EL (cell line): ENCODE measurements at regions not wholly inside any gene's neighbourhood (a gene's known extent, or its start where the extent isn't known, plus 50 kb on each side); places are given as distances from the start of the nearest gene placed in this dataset.

Experiments
- DNase-seq: peaks from one replicate; pipeline ENCODE4 v3.0.0-alpha.2; 2016

GRCh38 chr5:170451747-170452365, 52.0 kb upstream of the KCNIP1 start:
- peak; percentile 74 for DNase-seq

DNA sequence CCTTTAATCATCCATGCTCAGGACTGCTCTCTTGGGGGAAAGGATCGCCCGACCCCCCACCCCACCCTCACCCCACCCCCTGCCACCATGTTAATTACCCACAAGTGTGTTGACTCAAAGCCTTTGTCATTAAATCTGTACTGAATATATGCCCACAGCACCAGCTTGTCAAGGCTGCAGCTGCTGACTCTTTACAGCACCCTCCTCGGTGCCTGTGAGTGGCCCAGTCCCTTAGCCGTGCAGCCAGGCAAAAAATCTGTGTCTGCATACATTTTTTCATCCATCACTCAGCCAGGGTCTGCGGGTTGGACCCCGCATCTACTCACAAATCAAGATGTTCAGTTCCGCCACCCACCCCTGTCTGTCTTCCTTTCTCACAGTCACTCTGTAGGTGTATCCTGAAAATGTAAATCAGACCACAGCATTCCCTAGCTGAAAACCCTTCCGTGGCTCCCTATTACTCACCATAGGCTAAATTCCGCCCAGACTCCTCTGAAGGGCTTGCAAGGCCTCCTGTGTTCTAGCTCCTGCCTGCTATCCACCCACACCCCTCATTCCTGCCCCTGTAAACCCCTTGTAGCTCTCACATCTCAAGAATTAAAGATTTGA, 53.7 kb upstream of the KCNIP1 start:
- no peak for DNase-seq

GRCh38 chr5:170449232-170449631, 54.6 kb upstream of the KCNIP1 start:
- no peak for DNase-seq

- no peak for DNase-seq
These were observed 55.6 kb upstream of the KCNIP1 start for GRCh38 chr5:170448221-170448620.

GRCh38 chr5:170446365-170446764, 57.2 kb upstream of the KCNMB1 start:
- DNase-seq, result no peak

GRCh38 chr5:170445936-170446335, 56.8 kb upstream of the KCNMB1 start:
- DNase-seq, result no peak

DNA sequence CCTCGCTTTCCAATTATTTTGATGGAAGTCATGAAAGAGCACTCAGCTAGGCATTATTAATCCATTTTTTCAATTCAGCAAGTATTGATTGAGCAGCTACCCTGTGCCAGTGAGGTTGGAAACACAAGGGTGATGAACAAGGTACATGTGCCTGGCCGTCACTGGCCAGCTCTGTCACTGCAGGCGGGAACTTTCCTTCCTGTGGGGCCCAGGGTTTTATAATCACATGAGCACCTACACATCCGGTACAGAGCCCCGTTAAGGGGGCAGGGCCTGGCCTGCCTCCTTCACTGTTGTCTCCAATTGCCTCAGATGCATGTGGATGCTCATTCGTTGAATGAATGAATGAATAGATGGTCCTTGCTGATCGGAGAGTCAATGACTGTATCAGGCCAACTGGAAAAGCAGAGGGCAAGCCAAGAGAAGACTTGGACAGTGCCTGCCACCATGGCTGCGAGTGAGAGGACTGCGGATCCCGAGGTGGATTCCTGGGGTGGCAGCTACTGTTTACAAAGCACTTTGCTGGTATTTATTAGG, 55.9 kb upstream of the KCNMB1 start:
- DNase-seq, result no peak

- no peak for DNase-seq
These were observed 55.0 kb upstream of the KCNMB1 start for GRCh38 chr5:170444181-170444580.

GRCh38 chr5:170443624-170444023, 54.5 kb upstream of the KCNMB1 start:
- DNase-seq, result no peak

DNA sequence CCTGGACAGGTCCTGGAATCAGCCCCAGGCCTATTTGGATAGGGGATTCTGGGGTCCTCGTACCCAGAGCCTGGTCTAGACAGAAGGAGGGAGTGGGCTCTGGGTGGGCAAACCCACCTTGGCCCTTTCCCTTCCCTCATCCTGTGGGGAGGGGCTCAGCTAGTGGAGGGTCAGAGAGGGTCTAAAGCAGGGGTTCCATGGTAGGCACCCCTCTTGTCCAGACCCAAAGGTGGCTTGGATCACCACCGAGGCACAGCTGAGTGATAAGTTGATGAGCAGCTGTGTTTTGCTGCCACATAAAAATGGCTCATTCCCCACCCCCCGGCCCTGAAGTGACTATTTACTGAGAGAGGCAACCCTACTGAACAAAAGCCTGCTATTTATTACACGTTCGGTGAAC, 53.8 kb upstream of the KCNMB1 start:
- no peak for DNase-seq

DNA sequence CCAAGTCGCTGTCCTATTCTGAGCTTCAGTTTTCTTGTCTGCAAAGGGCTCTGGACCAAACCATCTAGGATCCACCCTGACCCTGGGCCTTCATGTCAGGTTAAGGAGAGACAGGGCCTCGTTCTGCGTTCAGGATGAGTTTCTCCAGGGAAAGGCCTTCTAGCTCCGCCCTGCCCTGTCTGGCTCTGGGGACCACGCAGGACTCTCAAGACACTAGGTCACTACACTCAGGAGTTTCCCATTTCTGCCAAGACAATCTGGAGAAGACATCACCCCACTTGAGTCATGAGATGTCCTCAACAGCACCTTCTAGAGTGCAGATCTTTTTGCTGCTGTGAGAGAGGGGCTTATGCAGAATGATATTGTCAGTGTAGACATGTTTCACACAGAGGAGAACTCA, 53.2 kb upstream of the KCNMB1 start:
- no peak for DNase-seq

DNA sequence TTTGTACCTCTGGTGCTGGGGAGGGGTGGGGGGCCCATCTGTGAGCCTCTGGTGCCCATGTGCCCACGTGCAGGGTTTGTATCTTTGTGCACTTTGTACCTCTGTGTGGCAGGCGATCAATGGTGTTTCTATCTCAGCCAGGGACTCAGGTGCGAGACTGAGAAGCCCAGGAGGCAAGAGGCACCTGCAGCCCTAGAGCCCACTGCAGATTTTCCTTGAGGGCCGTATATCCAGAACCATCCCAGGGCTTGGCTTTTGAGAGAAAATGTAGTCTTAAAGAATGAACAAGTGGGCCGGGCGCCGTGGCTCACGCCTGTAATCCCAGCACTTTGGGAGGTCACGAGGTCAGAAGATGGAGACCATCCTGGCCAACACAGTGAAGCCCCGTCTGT, 52.2 kb upstream of the KCNMB1 start:
- DNase-seq, result no peak

DNA sequence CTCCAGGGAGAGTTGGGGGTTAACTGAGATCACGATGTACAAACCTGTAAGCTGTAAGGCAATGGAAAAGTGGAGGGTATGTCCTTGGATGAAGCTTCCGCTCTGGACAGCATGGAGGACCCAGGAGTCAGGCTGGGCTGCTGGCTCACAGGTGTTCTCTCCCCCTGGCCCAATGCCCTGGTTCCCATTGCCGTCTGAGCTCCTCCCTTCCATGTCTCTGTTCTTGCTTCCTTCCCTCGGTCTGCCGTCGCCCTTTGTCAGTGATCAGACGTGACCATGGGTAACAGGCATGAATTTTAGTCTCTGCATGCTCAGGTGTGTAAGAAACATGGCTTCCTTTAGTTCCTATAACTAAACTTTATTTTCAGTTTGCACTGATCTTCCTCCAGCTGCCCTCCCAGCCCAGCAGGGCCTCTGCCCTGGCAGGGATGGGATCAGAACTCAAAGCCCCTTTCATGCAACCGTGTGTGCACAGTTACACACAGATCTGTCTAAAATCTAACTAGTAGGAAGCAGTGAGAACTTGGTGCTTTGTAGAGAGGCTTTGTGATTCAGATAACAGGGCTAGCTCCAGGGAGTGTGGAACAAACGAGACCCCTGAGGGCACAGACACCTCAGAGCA, 51.7 kb upstream of the KCNMB1 start:
- DNase-seq, result no peak

- no peak for DNase-seq
These were observed 50.7 kb upstream of the KCNMB1 start for GRCh38 chr5:170439944-170440269.

GRCh38 chr5:170439223-170439943, 50.2 kb upstream of the KCNMB1 start:
- no peak for DNase-seq
